ENCODE measurements at regions not wholly inside any gene's neighbourhood (a gene's known extent, or its start where the extent isn't known, plus 50 kb on each side); places are given as distances from the start of the nearest gene placed in this dataset.
A peak's percentile ranks its signal among the peaks of the same experiment; 100 is the strongest.

DNA sequence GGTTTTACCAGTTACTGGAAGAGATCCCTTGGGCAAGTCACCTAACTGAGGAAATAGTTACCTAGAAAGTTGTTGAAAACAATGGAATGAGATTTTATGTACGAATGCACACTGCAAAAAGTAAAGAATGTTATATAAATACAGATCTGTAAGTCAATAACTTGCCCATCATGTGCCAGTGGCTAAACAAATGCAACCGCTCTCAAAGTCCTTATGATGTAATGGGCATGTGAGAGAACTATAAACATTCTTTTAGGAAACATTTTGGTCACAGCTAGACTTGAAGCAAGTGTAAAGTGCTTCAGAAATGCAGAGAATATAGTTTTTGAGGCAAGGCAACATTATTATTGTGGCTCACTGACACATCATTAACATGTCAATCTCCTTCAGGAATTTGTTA is 1044.5 kb downstream of the TUSC7 start:
- Histone ChIP-seq H3K9me3 (no peaks in the 10 kb centered on the region), H3K27me3 (no peaks in the 10 kb centered on the region), H3K36me3 (no peaks in the 10 kb centered on the region), H3K4me1 (no peaks in the 10 kb centered on the region), H3K4me3 (no peak overlapping the region), H3K27ac (no peak overlapping the region)
- intact Hi-C loops (cut with DNase I; ENCODE audit: low total_unique reads): no loop called here
- TF ChIP-seq POLR2AphosphoS5 (IDR thresholded peaks at IDR 0.05) (no peak), EP300 (IDR thresholded peaks at IDR 0.05) (no peak), POLR2A (IDR thresholded peaks at IDR 0.05) (no peak)
- TF ChIP-seq, protein P1, sequence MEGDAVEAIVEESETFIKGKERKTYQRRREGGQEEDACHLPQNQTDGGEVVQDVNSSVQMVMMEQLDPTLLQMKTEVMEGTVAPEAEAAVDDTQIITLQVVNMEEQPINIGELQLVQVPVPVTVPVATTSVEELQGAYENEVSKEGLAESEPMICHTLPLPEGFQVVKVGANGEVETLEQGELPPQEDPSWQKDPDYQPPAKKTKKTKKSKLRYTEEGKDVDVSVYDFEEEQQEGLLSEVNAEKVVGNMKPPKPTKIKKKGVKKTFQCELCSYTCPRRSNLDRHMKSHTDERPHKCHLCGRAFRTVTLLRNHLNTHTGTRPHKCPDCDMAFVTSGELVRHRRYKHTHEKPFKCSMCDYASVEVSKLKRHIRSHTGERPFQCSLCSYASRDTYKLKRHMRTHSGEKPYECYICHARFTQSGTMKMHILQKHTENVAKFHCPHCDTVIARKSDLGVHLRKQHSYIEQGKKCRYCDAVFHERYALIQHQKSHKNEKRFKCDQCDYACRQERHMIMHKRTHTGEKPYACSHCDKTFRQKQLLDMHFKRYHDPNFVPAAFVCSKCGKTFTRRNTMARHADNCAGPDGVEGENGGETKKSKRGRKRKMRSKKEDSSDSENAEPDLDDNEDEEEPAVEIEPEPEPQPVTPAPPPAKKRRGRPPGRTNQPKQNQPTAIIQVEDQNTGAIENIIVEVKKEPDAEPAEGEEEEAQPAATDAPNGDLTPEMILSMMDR (IDR thresholded peaks at IDR 0.05): no peak
- 42 to 60% (median 51%) methylated on average over 2 of the region's 2 CpGs for WGBS, 5 donors
- DNase-seq: no peak

DNA sequence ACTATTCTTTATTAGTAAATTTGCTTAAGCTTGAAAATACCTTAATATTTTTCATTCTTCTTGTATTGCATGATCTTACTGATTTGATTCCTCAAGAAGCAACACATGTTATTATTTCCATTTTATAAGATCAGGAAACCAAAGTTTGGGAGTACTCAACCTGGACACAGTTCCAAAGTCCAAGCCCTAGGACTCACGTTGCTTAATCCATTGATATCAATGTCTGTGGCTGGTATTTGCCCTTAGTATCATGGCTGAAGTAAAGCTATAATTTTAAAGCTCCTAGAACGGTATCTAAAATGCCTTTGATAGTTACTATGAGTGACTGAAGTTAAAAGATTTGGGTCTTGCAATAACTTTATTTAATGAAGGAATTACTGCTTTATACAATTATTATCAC is 1045.3 kb downstream of the TUSC7 start:
- H3K9me3 ChIP-seq: no peaks in the 10 kb centered on the region
- intact Hi-C loops (cut with DNase I; ENCODE audit: low total_unique reads): no loop called here
- H3K4me3 ChIP-seq: no peak overlapping the region
- H3K4me1 ChIP-seq: no peaks in the 10 kb centered on the region
- H3K36me3 ChIP-seq: no peaks in the 10 kb centered on the region
- WGBS, 5 donors: 18 to 54% (median 31%) methylated on average over 2 of the region's 2 CpGs
- TF ChIP-seq, protein P1 (IDR thresholded peaks at IDR 0.05): no peak
- TF ChIP-seq POLR2AphosphoS5 (IDR thresholded peaks at IDR 0.05): no peak
- no peak for TF ChIP-seq EP300 (IDR thresholded peaks at IDR 0.05)
- TF ChIP-seq POLR2A (IDR thresholded peaks at IDR 0.05): no peak
- H3K27me3 ChIP-seq: no peaks in the 10 kb centered on the region
- no peak overlapping the region for H3K27ac ChIP-seq
- DNase-seq: no peak

DNA sequence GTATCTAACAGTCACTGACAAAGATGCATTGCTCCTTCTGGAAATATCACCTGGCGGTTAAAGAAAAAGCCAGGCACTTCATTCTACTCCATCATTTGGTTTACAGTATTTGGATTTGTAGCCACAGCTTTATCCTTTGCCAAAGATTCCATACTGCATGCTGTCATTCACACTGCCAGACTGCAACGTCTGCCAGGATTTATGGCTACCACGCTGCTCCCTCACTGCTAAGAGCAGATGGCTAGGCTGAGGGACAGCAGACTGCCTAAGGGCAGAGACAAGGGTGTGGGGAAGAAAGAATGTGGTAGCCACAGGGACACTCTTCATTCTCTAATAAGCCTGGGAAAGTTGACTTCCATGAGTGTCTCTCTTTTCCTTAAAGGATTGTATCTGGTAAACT is 1047.0 kb downstream of the TUSC7 start:
- H3K27ac ChIP-seq: no peak overlapping the region
- TF ChIP-seq EP300 (IDR thresholded peaks at IDR 0.05) (no peak), POLR2AphosphoS5 (IDR thresholded peaks at IDR 0.05) (no peak), POLR2A (IDR thresholded peaks at IDR 0.05) (no peak)
- TF ChIP-seq, protein P1 (IDR thresholded peaks at IDR 0.05): no peak
- WGBS, 5 donors: 63 to 79% (median 67%) methylated on average over 3 of the region's 3 CpGs
- no peak overlapping the region for H3K4me3 ChIP-seq
- no peaks in the 10 kb centered on the region for H3K9me3 ChIP-seq
- intact Hi-C loops (cut with DNase I; ENCODE audit: low total_unique reads): no loop called here
- H3K27me3 ChIP-seq: no peaks in the 10 kb centered on the region
- H3K36me3 ChIP-seq: no peaks in the 10 kb centered on the region
- no peak for DNase-seq
- no peaks in the 10 kb centered on the region for H3K4me1 ChIP-seq

DNA sequence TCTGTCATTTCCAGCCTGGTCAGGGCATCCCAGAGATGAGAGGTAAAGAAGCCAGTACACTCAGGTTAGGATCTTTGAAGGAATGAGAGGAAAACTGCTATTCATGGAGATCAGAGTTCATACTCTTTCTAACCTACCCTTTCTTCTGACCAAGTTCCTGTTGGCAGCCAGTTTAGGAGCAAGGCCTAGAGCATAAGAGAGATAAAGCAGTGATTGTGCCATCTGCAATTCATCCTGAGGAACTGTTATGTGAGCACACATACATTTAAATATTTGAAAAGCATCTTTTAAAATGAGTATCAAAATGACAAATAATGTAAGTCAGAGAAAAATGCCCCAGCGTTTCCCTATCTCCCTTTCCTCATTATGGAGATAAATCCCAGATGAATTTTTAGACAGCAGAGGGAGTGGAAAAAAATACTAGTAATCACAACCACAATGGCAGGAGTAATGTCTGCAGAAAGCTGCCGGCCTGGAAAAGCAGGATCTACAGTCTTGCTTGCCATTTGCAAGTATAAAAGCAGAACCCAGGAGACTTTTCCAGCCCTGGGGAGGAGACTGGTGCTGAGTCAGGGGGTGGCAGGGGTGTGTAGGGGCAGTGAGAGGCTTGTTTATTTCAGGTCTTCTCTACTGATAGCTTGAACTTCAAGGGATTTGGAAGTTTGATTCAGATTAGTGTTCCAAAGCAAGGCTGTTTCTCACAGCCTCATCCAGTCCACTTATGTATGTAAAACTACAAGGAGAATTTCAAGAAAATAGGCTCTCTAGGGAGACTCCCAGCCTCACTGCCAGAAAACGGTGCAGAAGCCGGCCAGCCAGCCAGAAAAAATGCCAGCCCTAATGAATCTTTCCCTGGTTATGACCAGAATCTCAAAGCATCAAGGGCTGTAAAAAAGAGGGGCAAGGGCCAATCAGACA is 1052.4 kb downstream of the TUSC7 start:
- Histone ChIP-seq H3K4me3 (no peak overlapping the region), H3K9me3 (no peaks in the 10 kb centered on the region), H3K36me3 (no peaks in the 10 kb centered on the region), H3K4me1 (no peaks in the 10 kb centered on the region), H3K27me3 (no peaks in the 10 kb centered on the region), H3K27ac (no peak overlapping the region)
- 24 to 50% (median 44%) methylated on average over 4 of the region's 4 CpGs for WGBS, 5 donors
- no peak for TF ChIP-seq POLR2AphosphoS5 (IDR thresholded peaks at IDR 0.05)
- TF ChIP-seq, protein P1 (IDR thresholded peaks at IDR 0.05): no peak
- no peak for TF ChIP-seq EP300 (IDR thresholded peaks at IDR 0.05)
- TF ChIP-seq POLR2A (IDR thresholded peaks at IDR 0.05): no peak
- DNase-seq: peak in 1 of 2 donors; percentile 22
- intact Hi-C loops (cut with DNase I; ENCODE audit: low total_unique reads): no loop called here
